ENCODE measurements at regions not wholly inside any gene's neighbourhood (a gene's known extent, or its start where the extent isn't known, plus 50 kb on each side); places are given as distances from the start of the nearest gene placed in this dataset.

- Histone ChIP-seq H3K36me3 (ENCODE audit: control insufficient read depth, insufficient read depth, low read length) (no peaks in the 10 kb centered on the region), H3K27me3 (ENCODE audit: control insufficient read depth, insufficient read depth, low read length) (no peaks in the 10 kb centered on the region), H3K4me3 (ENCODE audit: low read length) (no peak overlapping the region), H3K9ac (ENCODE audit: low read length) (no peak overlapping the region), H3K4me1 (ENCODE audit: control insufficient read depth, insufficient read depth, low read length) (no peaks in the 10 kb centered on the region), H3K27ac (ENCODE audit: low read depth, low read length) (no peak overlapping the region)
Observed at GRCh38 chr4:181524499-181524898, 718.7 kb upstream of the TENM3 start.

GRCh38 chr4:181525634-181526033 lies 717.6 kb upstream of the TENM3 start:
- Histone ChIP-seq H3K4me1 (ENCODE audit: control insufficient read depth, insufficient read depth, low read length) (no peaks in the 10 kb centered on the region), H3K9ac (ENCODE audit: low read length) (no peak overlapping the region), H3K27ac (ENCODE audit: low read depth, low read length) (no peak overlapping the region)

DNA sequence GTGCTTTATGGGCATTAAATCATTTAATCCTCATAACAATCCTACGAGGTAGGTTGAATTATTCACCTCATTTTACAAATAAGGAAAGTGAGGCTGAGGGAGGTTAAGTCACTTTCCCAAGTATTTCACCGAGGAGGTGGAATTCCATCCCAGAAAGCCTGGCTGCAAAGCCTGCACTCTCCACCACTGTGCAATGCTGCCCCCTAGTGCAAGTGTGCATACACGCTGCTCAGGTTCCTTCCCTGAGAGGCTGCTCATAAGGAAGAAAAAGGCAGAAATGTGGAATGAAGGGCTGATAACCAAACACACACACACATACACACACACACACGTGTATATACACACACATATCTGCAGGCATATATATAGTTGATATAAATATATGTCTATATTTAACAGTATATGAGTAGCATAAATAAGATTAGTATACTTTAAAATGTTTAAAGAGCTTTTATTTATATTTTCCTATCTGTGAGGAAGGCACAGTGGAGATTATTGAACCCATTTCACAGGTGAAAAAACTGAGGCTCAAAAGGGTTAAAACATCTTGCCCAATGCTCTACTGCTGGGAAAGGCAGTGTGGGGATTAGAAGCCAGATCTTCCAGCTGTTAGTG lies 714.5 kb upstream of the TENM3 start:
- no peak overlapping the region for H3K27ac ChIP-seq (ENCODE audit: low read depth, low read length)
- H3K9ac ChIP-seq (ENCODE audit: low read length), result no peak overlapping the region
- no peak overlapping the region for H3K4me3 ChIP-seq (ENCODE audit: low read length)
- no peaks in the 10 kb centered on the region for H3K36me3 ChIP-seq (ENCODE audit: control insufficient read depth, insufficient read depth, low read length)
- no peaks in the 10 kb centered on the region for H3K27me3 ChIP-seq (ENCODE audit: control insufficient read depth, insufficient read depth, low read length)
- H3K4me1 ChIP-seq (ENCODE audit: control insufficient read depth, insufficient read depth, low read length), result no peaks in the 10 kb centered on the region

More at GRCh38 chr4:181525634-181526033, 717.6 kb upstream of the TENM3 start:
- no peaks in the 10 kb centered on the region for H3K36me3 ChIP-seq (ENCODE audit: control insufficient read depth, insufficient read depth, low read length)
- no peaks in the 10 kb centered on the region for H3K27me3 ChIP-seq (ENCODE audit: control insufficient read depth, insufficient read depth, low read length)
- H3K4me3 ChIP-seq (ENCODE audit: low read length), result no peak overlapping the region

- Histone ChIP-seq H3K9ac (ENCODE audit: low read length) (no peak overlapping the region), H3K4me1 (ENCODE audit: control insufficient read depth, insufficient read depth, low read length) (no peaks in the 10 kb centered on the region), H3K27me3 (ENCODE audit: control insufficient read depth, insufficient read depth, low read length) (no peaks in the 10 kb centered on the region), H3K36me3 (ENCODE audit: control insufficient read depth, insufficient read depth, low read length) (no peaks in the 10 kb centered on the region), H3K27ac (ENCODE audit: low read depth, low read length) (no peak overlapping the region), H3K4me3 (ENCODE audit: low read length) (no peak overlapping the region)
Observed at GRCh38 chr4:181529537-181529936, 713.7 kb upstream of the TENM3 start.

DNA sequence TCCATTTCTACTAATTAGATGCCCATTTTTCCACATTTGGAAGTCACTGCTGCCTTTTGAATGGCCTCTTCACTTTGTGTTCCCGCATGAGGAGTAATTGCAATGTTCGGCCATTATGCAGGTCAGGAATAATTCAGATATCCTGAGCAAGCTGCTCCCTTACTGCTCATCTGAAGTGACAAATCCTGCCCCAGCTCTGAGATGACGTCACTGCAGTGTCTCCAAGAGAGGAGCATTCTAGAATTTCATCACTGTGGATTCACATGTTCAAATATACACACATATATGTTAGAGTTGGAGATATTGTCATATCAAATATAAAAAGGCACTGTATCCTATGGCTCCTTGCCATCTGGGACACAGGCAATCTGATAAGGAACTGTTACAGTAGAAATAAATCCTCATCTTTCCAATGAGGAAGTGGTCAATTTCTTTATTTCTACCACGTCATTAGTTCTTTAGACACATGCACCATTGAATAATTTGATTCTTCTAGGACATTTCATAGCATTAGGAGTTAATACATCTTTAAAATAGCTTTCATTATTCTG lies 706.9 kb upstream of the TENM3 start:
- Histone ChIP-seq H3K9ac (ENCODE audit: low read length) (no peak overlapping the region), H3K36me3 (ENCODE audit: control insufficient read depth, insufficient read depth, low read length) (no peaks in the 10 kb centered on the region), H3K27ac (ENCODE audit: low read depth, low read length) (no peak overlapping the region), H3K4me1 (ENCODE audit: control insufficient read depth, insufficient read depth, low read length) (no peaks in the 10 kb centered on the region), H3K4me3 (ENCODE audit: low read length) (no peak overlapping the region), H3K27me3 (ENCODE audit: control insufficient read depth, insufficient read depth, low read length) (no peaks in the 10 kb centered on the region)

- H3K36me3 ChIP-seq (ENCODE audit: control insufficient read depth, insufficient read depth, low read length), result no peaks in the 10 kb centered on the region
- H3K27me3 ChIP-seq (ENCODE audit: control insufficient read depth, insufficient read depth, low read length), result no peaks in the 10 kb centered on the region
- no peak overlapping the region for H3K9ac ChIP-seq (ENCODE audit: low read length)
- H3K4me3 ChIP-seq (ENCODE audit: low read length), result no peak overlapping the region
- H3K4me1 ChIP-seq (ENCODE audit: control insufficient read depth, insufficient read depth, low read length), result no peaks in the 10 kb centered on the region
- no peak overlapping the region for H3K27ac ChIP-seq (ENCODE audit: low read depth, low read length)
Observed at GRCh38 chr4:181536811-181537434, 706.3 kb upstream of the TENM3 start.

GRCh38 chr4:181538431-181538830 lies 704.8 kb upstream of the TENM3 start:
- H3K4me3 ChIP-seq (ENCODE audit: low read length), result no peak overlapping the region
- H3K9ac ChIP-seq (ENCODE audit: low read length), result no peak overlapping the region
- H3K36me3 ChIP-seq (ENCODE audit: control insufficient read depth, insufficient read depth, low read length), result no peaks in the 10 kb centered on the region
- no peaks in the 10 kb centered on the region for H3K4me1 ChIP-seq (ENCODE audit: control insufficient read depth, insufficient read depth, low read length)
- no peak overlapping the region for H3K27ac ChIP-seq (ENCODE audit: low read depth, low read length)
- H3K27me3 ChIP-seq (ENCODE audit: control insufficient read depth, insufficient read depth, low read length), result no peaks in the 10 kb centered on the region

DNA sequence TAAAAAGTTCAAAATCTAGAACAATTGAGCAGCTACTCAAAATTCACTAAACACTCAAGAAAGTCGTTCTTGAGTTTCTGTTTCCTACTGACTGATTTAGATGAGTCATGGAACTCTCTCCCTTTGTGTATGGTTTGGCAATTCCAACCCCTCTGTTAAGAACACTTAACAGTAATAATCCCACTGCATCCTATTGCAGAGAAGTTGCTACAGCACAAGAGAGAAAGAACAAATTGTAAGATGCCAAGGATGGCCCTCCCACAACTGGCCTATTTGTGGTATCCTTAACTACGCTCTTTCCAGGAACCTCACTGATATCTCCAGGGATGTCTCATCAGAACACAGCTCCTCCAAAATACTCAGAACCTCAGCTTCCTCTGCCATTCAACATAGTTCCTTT lies 701.8 kb upstream of the TENM3 start:
- no peaks in the 10 kb centered on the region for H3K36me3 ChIP-seq (ENCODE audit: control insufficient read depth, insufficient read depth, low read length)
- H3K27ac ChIP-seq (ENCODE audit: low read depth, low read length), result no peak overlapping the region
- H3K9ac ChIP-seq (ENCODE audit: low read length), result no peak overlapping the region
- no peak overlapping the region for H3K4me3 ChIP-seq (ENCODE audit: low read length)
- no peaks in the 10 kb centered on the region for H3K27me3 ChIP-seq (ENCODE audit: control insufficient read depth, insufficient read depth, low read length)
- H3K4me1 ChIP-seq (ENCODE audit: control insufficient read depth, insufficient read depth, low read length), result no peaks in the 10 kb centered on the region

- no peak overlapping the region for H3K4me3 ChIP-seq (ENCODE audit: low read length)
- no peaks in the 10 kb centered on the region for H3K36me3 ChIP-seq (ENCODE audit: control insufficient read depth, insufficient read depth, low read length)
- H3K4me1 ChIP-seq (ENCODE audit: control insufficient read depth, insufficient read depth, low read length), result no peaks in the 10 kb centered on the region
- H3K27me3 ChIP-seq (ENCODE audit: control insufficient read depth, insufficient read depth, low read length), result no peaks in the 10 kb centered on the region
- H3K9ac ChIP-seq (ENCODE audit: low read length), result no peak overlapping the region
- H3K27ac ChIP-seq (ENCODE audit: low read depth, low read length), result no peak overlapping the region
Observed at GRCh38 chr4:181548873-181549575, 694.2 kb upstream of the TENM3 start.

DNA sequence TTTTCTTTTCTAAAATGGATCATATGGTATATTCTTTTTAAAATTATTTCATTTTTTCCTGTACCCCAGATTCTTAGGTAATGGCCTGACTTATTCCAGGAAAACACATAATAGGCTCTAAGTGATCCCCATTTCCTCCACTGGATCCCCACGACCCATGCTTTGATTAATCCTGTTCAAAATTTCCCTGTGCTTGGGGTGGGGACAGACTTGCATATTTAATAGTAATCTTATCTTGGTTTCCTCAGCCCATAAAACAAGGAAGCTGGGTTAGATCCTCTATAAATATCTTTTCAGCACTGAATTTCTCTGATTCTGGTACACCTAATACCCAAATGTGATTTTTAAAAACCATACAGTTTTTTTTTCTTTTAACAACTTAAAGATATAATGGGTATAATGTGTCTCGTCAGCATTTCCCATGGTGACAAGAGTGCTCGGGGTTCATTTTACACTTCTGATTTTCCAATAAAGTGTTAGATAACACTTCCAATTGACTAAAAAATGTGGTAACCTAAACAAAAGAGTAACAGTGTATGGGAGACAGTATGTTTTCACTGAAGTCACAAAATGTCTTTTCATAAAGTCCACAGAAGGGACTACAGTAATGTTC lies 693.5 kb upstream of the TENM3 start:
- no peaks in the 10 kb centered on the region for H3K4me1 ChIP-seq (ENCODE audit: control insufficient read depth, insufficient read depth, low read length)
- H3K27me3 ChIP-seq (ENCODE audit: control insufficient read depth, insufficient read depth, low read length), result no peaks in the 10 kb centered on the region
- no peak overlapping the region for H3K9ac ChIP-seq (ENCODE audit: low read length)
- no peaks in the 10 kb centered on the region for H3K36me3 ChIP-seq (ENCODE audit: control insufficient read depth, insufficient read depth, low read length)
- no peak overlapping the region for H3K4me3 ChIP-seq (ENCODE audit: low read length)
- no peak overlapping the region for H3K27ac ChIP-seq (ENCODE audit: low read depth, low read length)

- Histone ChIP-seq H3K4me1 (ENCODE audit: control insufficient read depth, insufficient read depth, low read length) (no peaks in the 10 kb centered on the region), H3K9ac (ENCODE audit: low read length) (no peak overlapping the region), H3K27me3 (ENCODE audit: control insufficient read depth, insufficient read depth, low read length) (no peaks in the 10 kb centered on the region), H3K4me3 (ENCODE audit: low read length) (no peak overlapping the region), H3K27ac (ENCODE audit: low read depth, low read length) (no peak overlapping the region), H3K36me3 (ENCODE audit: control insufficient read depth, insufficient read depth, low read length) (no peaks in the 10 kb centered on the region)
Observed at GRCh38 chr4:181550381-181550780, 692.8 kb upstream of the TENM3 start.

DNA sequence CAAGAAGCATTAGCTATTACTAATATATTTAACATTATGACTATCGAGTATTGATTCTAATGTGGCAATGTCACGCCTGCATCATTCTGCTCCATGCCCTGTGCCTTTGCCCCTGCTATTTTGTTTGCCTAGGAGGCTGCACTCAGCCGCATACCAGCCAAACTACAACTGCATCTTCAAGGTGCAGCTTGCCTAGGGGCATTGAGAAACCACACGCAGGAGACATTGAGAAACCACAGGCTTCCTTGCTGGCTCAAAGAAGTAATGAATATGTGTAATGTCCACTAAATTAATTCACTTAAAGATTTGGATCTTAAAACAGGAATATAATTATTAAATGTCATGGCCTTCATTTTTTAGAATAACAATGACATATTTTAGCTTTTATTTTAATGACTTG lies 683.6 kb upstream of the TENM3 start:
- no peaks in the 10 kb centered on the region for H3K27me3 ChIP-seq (ENCODE audit: control insufficient read depth, insufficient read depth, low read length)
- no peak overlapping the region for H3K27ac ChIP-seq (ENCODE audit: low read depth, low read length)
- no peaks in the 10 kb centered on the region for H3K36me3 ChIP-seq (ENCODE audit: control insufficient read depth, insufficient read depth, low read length)
- H3K9ac ChIP-seq (ENCODE audit: low read length), result no peak overlapping the region
- no peaks in the 10 kb centered on the region for H3K4me1 ChIP-seq (ENCODE audit: control insufficient read depth, insufficient read depth, low read length)
- no peak overlapping the region for H3K4me3 ChIP-seq (ENCODE audit: low read length)
